Stimulated activated CD4-positive, alpha-beta T cell treated with anti-CD3 and anti-CD28 coated beads, Interleukin-15, amount 100 ng/mL, for 24 hours (primary cell): ENCODE measurements at regions not wholly inside any gene's neighbourhood (a gene's known extent, or its start where the extent isn't known, plus 50 kb on each side); places are given as distances from the start of the nearest gene placed in this dataset.
"Not testable (repeated sequence)": the region's sequence is repeated elsewhere in the genome, so short reads cannot be mapped to it uniquely, and the experiment has no call there.

Experiments used
- DNase-seq: peaks from one replicate; pipeline ENCODE4 v3.0.0-alpha.2; 2020

DNA sequence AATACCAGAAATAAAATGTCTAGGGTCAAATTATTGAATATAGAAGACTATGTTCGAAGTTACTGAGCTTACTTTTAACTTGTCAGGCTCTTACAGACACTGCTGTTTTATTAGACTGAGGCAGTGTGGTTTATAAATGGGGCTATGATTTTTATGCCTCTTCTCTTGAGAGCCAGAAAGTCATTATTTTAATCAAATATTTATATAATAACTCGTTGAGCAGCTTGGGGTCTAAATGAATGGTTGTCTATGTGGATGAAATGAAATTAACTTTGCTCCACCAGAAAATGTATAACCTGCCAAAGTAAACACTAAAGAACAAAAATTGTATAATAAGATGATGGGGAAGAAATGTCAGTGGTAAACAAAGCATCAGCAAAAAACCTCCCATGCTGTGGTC lies 175.6 kb upstream of the THSD7A start:
- no peak for DNase-seq

DNA sequence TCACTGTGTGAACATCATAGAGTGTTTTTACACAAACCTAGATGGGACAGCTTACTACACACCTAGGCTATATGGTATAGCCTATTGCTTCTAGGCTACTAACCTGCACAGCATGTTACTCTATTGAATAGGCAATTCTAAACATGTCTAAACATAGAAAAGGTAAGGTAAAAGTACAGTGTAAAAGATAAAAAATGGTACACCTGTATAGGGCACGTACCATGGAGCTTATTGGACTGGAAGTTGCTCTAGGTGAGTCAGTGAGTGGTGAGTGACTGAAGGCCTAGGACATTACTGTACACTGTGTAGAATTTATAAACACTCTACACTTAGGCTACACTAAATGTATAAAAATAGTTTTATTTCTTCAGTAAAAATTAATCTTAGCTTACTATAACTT lies 182.0 kb upstream of the THSD7A start:
- DNase-seq, result no peak

DNA sequence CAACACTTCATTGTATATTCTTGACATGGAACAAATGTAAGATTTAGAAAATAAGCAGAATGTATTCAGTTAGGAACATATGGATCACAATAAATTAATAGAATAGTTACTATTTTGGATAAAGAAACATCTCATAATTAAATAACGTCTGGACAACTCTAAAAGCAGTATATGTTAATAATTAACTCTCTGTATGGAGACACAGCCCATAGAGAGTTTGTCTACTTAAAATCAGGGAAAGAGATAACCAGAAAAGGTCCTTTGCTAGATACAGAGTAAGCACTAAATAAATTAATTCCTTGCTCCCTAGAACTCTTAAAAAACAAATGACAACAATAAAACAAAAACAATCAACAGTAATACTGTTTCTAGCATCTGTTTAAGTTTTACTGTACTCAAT lies 184.4 kb upstream of the THSD7A start:
- no peak for DNase-seq

DNA sequence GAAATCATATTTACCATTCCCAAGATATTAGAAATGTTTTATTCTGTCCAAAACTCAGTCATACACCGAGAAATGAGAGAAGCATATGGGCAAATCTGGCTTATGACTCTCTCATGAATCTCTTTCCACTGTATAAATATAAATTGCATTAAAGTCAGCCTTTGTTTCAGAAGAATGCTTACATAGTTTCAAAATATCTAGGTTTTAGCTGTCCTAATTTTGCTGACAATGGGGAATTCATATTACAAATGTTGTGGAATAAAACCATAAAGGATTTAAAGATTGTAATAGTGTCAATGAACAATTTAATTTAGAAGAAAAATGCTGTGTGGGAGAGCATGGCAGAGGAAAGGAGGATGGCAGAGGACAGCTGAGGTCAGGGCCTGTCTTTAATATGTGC lies 185.0 kb upstream of the THSD7A start:
- no peak for DNase-seq

DNA sequence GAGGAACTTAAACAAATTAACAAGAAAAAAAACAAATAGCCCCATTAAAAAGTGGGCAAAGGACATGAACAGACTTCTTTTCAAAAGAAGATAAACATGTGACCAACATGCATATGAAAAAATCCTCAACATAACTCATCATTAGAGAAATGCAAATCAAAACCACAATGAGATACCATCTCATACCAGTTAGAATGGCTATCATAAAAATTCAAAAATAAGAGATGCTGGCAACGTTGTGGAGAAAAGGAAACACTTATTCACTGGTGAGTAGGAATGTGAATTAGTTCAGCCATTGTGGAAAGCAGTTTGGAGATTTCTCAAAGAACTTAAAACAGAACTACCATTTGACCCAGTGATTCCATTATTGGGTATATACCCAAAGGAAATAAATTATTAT lies 189.1 kb upstream of the TMEM106B start:
- DNase-seq, result not testable (repeated sequence)

DNA sequence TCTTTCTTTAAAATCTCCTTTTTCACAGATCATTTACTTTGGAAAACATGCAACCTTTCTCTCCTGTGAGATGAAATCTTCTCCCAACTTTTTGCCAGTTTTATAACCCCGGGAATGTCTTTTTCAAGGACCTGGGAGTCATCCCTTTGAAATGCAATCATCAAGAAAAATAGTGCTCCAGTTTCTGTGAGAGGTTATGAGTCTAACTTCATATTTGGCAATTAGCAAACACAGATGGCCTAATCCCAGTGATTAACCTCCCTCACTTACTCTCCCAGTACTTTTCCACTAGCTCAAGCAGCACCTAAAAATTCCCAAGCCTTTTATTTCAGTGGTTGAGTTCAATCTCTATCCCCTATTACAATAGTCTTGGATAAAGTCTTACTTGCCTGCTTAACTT lies 185.8 kb upstream of the TMEM106B start:
- DNase-seq, result no peak

DNA sequence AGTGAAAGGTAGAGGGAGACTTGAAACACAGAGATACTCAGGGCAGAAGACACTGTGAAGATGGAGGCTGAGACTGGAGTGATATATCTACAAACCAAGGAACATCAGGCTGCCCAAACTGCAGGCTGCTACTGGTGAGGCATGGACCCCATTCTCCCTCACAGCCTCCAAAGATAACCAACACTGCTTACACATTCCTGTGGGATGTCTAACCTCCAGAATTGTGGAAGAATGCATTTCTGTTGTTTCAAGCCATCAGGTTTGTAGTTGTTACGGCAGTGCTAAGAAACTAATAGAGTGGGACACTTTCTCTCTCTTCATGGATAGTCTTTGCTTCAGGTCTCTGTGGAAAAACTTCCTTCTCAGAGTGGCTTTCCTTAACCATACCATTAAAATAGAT lies 182.6 kb upstream of the TMEM106B start:
- DNase-seq, result no peak

DNA sequence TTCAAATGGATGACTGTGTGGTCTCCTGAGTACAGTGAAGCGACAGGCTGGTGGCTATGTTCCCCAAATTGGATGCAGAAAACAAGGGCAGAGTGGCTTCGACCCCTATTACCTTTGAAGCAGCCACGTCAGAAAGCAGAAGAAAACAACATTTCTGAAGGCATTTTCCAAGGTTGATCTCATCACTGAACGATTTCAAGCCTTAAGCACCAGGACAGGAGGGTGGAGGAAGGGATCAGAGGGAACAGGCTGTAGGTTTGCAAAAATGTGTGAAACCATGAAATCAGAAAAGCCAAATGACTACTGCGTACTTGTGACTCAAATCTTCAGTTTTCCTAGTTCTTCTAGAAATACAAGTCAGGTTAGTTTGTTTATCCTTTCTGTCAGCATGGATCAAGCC lies 181.0 kb upstream of the TMEM106B start:
- DNase-seq, result no peak

DNA sequence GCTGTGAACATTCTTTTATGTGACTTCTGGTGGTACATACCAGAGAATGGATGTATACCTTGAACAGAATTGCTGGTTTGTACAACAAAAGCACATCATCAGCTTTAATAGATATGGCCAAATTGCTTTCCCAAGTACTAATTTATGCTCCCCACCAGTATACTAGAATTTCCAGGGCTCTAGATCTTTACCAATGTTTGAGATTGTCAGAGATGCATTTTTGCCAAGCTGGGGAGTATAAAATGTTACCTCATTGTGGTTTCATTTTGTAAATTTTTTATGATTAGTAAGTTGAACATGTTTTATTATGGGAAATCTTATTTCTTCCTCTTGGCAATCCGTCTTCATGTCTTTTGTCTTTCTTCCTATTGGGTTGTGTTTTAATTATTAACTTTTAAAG lies 179.9 kb upstream of the TMEM106B start:
- no peak for DNase-seq

DNA sequence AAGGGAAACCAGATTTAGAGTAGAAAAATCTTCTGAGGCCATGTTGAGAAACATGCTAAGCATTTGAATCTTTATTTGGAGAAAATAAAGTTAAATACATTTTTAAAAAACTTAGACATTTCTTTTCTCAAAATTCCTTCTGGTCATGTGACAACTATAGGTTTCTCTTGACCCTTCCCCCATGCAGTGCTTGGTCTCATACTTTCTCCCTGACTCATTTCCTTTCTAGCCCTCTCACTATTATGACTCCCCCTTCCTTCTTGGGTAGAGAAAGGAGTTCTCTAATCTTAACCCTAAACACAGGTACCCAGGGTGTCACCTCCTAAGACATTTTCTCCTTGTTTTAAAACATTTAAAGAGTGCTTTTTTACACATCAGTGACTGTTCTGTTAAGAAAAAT lies 179.5 kb upstream of the TMEM106B start:
- DNase-seq, result no peak

DNA sequence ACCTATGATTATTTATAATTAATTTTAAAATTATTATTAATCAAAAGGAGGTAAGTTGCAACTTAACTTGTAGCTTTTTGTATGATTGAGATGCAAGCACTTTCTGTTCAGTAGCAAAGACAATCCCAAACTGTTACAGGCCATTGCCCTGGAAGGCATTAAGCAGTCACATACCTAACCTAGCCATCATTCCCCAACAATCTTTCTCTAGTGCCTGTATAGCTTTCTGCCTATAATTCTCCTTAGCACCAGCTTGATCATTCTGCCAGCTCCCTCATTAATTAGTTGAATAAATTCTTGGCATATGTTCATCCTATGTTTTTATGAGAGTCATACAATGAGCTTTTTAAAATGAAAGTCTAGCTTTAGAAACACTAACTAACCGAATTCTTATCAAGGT lies 178.9 kb upstream of the TMEM106B start:
- no peak for DNase-seq

DNA sequence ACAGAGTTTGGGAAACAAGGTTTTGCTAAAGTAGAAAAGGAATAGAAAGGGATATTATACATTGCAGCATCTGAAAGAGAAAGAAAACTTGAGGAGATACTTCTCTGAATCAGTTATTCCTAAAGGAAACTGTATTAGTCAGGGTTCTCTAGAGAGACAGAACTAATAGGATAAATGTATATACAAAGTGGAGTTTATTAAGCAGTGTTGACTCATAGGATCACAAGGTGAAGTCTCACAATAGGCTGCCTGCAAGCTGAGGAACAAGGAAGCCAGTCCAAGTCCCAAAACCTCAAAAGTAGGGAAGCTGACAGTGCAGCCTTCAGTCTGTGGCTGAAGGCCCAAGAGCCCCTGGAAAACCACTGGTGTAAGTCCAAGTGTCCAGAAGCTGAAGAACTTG lies 167.6 kb upstream of the TMEM106B start:
- DNase-seq, result not testable (repeated sequence)

DNA sequence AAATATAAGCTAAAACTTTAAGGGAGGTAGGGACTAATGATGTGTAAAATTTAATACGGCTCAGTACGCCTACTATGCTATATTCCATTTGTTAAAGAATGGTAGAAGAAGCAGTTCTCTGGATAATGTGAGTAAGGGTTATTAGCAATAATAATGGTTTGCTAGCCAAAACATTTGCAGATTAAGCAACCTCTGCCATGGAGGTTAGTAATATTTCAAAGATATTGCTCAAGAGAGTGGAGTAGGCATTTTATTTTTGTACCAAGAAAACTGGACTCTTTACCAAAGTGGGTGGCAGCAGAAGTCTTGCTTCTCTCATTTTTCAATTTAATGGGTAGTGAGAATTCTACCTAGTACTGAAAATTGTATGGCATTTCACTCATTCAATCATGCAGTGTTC lies 158.9 kb upstream of the TMEM106B start:
- DNase-seq, result no peak

DNA sequence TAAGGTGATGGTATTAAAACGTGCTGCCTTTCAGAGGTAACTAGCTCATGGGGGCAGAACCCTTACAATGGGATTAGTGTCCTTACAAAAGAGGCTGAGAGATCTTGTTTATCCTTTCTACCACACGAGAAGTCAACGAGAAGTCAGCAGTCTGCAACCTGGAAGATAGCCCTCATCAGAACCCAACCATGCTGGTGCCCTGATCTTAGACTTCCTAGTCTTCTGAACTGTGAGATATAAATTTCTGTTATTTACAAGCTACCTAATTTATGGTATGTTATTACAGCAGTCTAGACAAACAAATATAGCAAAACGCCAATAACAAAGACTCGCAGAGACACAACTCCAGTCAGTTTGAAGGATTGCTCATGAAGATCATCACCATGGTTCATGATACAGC lies 157.5 kb upstream of the TMEM106B start:
- no peak for DNase-seq

DNA sequence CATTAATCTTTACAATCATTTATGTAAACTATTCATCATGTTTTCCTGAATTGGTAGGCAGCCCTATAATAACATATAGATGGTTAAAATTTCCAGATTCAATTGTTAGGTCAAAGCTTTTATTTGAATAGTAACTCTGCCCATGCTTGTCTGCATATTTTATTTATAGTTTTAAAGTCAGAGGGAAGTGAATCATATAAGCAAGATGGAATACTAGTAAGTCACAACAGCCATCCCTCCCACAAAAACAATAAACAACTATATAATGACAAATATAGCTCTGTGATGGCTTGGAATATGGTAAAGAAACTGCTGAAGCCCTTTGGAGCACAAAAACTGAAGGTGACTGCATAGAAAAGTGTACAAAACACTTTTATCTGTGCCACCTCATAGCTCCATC lies 156.3 kb upstream of the TMEM106B start:
- no peak for DNase-seq

DNA sequence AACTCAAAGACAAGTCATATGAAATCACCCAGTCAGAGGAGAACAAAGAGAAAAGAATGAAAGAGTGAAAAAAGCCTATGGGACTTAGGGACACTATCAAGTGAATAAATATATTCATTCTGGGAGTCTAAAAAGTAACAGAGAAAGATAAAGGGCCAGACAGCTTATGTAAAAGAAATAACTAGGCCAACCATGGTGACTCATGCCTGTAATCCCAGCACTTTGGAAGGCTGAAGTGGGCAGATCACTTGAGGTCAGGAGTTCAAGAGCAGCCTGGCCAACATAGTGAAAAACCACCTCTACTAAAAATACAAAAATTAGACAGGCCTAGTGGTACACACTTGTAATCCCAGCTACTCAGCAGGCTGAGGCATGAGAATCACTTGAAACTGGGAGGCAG lies 154.7 kb upstream of the TMEM106B start:
- DNase-seq, result no peak

DNA sequence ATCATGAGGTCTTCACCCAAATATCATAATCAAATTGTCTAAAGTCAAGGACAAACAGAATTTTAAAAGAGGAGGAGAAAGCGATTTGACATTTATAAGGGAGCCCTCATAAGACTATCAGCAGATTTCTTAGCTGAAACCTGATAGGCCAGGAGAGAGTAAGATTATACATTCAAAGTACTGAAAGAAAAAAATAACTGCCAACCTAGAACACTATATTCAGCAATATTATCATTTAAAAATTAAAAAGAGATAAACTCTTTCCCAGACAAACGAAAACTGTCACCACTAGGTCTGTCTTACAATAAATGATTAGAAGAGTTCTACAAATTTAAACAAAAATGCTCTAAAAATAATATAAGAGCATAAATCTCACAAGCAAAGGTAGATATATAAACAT lies 154.1 kb upstream of the TMEM106B start:
- DNase-seq, result no peak

DNA sequence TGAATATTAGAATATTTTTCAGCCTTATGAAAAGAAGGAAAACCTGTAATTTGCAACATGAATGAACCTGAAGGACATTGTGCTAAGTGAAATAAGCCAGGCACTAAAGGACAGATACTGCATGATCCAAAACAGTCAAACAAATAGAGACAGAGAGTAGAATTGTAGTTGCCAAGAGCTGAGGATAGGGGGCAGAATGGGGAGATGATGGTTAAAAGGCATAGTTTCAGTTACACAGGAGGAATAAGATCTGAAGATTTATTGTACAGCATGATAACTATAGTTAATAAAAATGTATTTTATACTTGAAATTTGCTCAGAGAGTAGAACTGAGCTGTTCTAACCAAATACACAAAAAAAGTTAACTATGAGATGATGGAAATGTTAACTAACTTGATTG lies 149.0 kb upstream of the TMEM106B start:
- DNase-seq, result no peak

DNA sequence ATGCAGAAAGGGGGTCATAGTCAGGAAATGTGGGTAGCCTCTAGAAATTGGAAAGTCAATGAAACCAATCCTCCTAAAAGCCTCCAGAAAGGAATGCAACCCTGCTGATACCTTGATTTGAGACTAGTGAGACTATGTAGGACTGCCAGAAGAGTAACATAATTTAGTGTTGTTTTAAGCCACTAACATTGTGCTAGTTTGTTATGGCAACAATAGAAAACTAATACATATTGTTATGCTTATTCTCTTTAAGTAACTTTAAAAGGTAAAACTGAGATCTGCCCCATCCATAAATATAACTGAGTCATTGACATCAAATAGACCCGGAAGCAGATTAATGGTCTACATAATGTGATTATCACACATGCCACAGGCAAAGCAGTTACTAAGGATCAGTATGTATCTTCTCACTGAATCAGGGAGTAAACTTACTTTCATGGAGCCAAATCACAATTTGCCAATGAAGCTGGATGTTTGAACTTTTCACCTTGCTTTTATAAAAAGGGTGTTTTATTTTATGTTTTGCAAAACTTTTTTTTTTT lies 146.4 kb upstream of the TMEM106B start:
- no peak for DNase-seq

DNA sequence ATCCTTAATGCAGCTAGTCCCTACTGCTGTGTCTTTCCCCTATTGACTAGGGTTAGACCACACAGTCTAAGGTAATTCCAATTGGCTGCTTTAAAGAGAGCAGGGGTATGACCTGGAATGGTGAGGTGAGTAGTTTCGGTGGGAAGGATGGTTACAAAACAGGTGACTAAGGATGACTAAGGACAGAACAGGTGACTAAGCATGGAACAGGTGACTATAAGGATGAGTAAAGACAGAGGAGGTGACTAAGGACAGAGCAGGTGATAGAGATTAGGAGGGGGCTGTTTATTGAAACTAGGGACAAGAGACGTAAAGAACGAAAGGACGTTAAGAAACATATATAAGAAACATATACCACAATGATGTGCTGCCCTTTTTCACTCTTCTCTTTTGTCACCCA lies 145.1 kb upstream of the TMEM106B start:
- DNase-seq, result no peak

DNA sequence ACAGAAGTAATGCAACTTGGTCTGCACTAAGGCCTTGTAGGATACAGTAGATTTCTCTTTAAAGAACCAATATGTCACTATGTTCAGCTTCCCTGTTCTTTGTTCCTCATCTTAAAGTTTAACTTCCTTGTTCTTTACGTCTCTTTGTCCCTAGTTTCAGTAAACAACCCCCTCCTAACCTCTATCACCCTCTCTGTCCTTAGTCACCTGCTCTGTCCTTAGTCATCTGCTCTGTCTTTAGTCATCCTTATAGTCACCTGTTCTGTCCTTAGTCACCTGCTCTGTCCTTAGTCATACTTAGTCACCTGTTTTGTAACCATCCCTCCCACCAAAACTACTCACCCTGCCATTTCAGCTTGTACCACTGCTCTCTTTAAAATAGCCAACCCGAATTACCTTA lies 144.6 kb upstream of the TMEM106B start:
- DNase-seq, result no peak

DNA sequence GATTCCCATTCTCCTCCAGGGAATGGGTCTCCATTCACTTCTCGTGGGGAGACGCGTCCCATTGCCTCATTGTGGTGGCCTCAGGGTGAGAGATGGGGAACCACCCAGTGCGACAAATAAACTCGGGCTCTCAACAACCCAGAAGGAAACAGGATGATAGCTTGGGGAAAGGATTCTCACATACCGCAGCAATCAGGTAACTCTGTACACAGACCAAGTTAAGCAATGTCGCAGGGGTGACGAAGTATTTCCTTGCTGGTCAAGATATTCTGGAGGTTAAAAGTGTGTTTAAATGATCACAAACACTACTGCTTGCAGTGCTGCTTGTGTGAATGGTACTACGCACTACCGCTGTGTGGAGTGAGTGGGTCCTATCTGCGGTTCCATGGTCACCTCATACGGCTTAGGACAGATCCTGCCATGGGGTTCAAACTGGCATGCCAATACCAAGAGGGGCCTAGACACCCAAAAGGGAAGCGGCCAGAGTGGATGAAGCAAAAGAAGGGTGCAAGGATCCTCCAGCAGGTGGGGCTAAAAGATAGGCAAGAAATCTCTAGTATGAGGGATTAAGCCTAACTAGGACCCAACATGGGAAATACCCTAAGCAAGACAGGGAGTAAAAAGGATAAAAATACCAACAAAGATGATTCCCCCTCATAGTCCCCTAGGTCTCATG lies 143.8 kb upstream of the TMEM106B start:
- peak; percentile 54 for DNase-seq

DNA sequence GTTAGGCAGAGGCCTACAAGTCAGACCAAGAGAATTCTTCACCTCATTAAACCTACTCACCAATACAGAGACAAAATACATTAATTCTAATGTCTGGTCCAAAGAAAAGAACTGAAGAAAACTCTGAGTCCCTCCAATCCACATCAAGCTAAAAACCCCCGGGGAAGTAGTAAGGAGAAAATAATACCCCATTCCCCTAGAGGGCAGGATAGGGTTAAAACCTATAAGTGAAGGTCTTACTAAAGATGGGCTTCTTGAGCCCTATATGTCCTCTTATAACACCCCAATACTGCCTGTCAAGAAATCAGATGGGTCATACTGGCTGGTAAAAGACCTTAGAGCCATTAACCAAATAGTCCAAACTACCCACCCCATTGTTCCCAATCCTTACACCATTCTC lies 141.3 kb upstream of the TMEM106B start:
- no peak for DNase-seq

DNA sequence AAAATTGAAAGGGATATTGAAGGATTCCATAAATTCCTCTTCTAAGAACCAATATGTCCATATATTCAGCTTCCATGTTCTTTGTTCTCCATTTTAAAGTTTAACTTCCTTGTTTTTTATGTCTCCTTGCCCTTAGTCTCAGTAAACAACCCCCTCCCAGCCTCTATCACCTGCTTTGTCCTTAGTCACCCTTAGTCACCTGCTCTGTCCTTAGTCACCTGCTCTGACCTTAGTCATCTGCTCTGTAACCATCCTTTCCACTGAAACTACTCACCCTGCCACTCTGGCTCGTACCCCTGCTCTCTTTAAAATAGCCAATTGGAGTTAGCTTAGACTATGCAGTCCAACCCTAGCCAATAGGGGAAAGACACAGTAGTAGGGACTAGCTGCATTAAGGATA lies 136.2 kb upstream of the TMEM106B start:
- DNase-seq, result no peak

DNA sequence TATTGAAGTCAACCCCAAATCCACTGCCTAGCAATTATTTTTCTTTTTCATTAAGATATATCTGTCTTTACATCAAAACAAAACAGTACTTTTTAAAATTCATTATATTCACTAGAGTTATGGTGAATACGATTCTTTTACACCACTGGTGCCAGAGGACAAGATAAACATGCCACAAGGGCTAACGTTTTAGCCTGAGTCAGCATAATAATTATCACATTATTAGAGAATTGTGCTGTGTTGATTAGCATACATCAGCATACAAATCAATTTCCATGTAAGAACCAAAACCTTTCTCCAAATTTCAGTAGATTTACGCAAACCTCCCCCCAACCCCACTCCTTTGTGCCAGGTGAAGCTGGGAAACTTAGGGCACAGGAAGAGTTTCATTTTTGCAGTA lies 131.1 kb upstream of the TMEM106B start:
- DNase-seq, result no peak

DNA sequence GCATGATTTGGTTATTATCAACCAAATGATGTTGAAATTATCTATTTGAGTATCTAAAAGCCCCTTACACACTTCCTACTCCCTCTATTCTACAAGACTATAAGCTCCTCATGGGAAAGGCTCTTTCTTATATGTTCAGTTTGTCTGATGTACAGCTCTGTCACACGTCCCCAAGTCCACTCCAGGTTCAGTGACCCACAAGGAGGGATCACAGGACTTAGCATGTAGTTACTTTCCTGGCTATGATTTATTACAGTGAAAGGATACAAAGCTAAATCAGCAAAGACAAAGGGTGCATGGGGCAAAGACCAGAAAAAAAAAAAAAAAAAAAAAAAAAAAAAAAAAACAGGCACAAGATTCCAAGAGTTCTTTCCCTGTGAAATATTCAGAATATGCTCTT lies 125.6 kb upstream of the TMEM106B start:
- no peak for DNase-seq
